HG03571 (cell line): ENCODE measurements at regions not wholly inside any gene's neighbourhood (a gene's known extent, or its start where the extent isn't known, plus 50 kb on each side); places are given as distances from the start of the nearest gene placed in this dataset.

Source experiments
- ATAC-seq: cut with Tn5 transposase; IDR thresholded peaks from one replicate; pipeline ENCODE4 v1.9.1; 2021; ENCODE audit not compliant: unreplicated experiment

GRCh38 chr6:87909849-87910248 is 137.8 kb upstream of the SPACA1 start:
- ATAC-seq = no peak

DNA sequence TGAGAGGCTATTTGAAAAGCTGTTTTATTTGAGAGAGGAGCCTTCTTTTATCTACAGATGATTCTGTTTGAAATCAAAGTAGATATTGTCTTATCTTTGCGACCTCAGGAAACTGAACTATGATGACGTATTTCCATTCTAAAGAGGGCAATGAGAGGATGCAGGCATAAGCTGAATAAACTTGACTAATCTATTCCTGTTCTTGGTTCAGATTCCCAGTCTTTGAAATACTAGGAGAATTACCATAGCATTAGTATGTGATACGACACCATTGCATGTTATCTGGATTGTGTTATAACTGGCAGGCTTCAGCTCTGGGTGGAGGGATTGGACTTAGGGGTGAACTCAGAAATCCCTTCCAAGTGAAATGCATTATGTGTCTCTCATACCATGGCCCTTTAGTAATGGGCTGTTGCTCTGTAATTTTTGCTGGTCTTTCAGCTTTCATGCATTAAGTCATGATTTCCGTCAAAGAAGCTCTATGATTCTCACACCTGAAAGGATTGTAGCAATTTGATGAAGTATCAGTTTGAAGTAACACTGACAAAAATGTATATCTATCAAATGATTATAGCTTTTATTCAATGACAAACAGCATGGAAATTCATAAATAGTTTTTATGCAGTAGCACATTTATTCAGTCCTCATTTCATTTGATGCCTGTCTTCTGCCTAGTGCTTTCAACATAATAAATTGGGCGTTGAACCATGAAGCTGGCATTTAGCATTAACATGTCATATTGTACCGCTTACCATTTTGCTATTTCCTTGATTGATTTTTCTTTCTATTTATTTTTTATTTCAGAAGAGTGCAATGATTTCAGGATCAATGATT is 138.4 kb upstream of the SPACA1 start:
- no peak for ATAC-seq

GRCh38 chr6:87907521-87907920 is 140.1 kb upstream of the SPACA1 start:
- ATAC-seq = peak; percentile 38

- peak; percentile 81 for ATAC-seq
Measured at GRCh38 chr6:87905101-87905641, 142.5 kb upstream of the SPACA1 start.

DNA sequence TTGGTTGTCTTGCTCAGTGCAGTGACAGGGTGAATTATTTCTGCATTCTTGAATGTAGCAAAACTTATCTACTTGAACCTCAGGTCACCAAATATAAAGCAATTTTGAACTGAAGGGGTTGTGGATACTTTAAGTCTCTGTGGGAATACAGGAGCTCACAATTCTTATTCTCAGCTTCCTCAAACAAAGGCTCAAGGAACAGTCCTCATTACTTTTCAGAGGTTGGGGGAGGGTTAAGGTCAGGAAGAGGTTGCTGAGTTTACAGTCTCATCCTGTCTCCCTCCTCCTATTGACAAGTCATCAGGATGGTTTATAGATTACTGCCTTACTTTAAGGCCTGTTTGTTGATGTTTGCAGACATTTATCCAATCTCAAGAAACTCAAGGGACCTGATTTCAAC is 143.6 kb upstream of the SPACA1 start:
- ATAC-seq = no peak

DNA sequence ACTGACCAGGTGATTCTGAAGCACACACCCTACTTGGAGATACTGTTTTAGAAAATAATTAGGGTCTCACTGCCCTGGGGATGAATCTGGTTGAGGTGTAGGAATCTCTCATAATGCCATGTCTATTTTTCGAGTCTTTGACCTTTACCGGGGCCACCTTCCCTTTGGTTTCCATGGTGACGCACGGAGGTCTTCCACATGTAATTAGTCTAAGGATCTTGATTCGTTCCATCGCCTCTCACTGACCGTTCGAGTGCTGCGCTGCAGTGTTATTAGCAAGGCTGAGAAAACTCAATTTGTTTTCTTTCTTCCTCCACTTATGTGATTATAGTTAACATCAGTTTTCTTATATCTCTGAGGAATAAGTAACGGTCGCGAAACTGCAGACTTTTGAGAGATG is 144.3 kb upstream of the SPACA1 start:
- no peak for ATAC-seq

- ATAC-seq = no peak
Measured at GRCh38 chr6:87902383-87902782, 145.3 kb upstream of the SPACA1 start.

GRCh38 chr6:87901613-87902012 is 146.0 kb upstream of the SPACA1 start:
- ATAC-seq = no peak

- ATAC-seq = no peak
Measured at GRCh38 chr6:87900160-87900698, 147.4 kb upstream of the SPACA1 start.

- ATAC-seq = no peak
Measured at GRCh38 chr6:87899499-87900147, 148.0 kb upstream of the SPACA1 start.

DNA sequence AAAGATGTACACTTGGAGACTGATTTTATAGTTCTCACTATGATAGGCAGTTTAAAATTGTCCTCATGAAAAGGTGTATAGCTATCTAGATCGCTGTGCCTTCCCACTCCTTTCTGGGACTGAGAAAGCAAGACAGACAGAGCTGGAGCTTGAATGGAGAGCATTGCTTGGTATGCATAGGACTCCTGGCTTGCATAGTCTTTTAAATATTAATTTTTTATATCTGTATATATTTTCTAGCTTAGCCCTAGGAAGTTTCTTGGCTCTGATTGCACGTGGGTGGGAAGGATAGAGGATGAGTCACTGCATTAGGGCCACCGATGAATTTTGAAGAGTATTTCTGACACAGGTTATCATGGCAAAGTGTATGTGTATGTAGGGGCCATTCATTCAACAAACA is 150.0 kb upstream of the SPACA1 start:
- ATAC-seq = no peak

- no peak for ATAC-seq
Measured at GRCh38 chr6:87897013-87897412, 150.6 kb upstream of the SPACA1 start.

DNA sequence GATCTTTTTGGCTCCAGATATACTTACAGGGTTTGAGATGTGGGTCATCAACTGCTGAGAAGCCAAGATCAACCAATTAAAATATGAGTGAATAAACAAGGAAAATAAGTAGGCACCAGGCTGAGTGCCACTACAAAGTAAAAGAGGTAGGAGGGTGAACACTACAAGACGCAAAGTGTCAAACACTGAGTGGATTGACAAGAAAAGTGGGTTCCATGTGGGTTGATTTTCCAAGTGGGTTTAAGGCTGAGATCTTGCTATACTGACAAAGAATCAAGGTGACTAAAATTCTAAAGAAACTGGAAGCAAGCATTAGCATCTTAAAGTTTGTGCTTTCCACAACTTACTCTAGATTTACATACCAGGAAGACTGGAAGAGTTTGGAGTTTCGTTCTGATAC is 160.4 kb upstream of the SPACA1 start:
- no peak for ATAC-seq

- no peak for ATAC-seq
Measured at GRCh38 chr6:87884203-87884602, 163.4 kb upstream of the SPACA1 start.

DNA sequence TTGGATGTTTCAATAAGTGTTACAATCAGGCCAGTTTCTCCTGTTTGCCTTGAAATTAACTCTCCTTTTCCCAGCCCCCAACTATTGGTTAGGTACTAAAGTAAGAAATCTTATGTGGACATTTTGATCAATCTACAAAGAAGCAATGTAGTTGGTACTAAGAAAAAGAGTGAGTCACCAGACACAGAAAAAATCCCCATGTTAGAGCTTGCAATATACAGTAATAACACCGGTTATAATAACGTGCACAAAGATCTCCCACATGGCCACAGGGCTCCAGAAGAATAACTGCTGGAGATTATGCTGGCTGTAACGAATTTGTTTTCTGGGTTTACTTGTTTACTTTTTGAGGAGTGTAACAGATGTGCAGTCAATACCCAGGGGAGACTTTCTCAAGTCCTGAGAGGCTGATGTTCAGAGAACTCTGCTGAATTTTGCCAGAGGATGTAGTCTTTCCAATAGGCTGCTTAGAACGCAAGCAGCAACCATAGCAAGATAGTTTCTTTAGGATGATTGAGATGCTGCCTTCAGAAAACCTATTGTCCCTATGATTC is 166.2 kb upstream of the SPACA1 start:
- ATAC-seq = no peak

DNA sequence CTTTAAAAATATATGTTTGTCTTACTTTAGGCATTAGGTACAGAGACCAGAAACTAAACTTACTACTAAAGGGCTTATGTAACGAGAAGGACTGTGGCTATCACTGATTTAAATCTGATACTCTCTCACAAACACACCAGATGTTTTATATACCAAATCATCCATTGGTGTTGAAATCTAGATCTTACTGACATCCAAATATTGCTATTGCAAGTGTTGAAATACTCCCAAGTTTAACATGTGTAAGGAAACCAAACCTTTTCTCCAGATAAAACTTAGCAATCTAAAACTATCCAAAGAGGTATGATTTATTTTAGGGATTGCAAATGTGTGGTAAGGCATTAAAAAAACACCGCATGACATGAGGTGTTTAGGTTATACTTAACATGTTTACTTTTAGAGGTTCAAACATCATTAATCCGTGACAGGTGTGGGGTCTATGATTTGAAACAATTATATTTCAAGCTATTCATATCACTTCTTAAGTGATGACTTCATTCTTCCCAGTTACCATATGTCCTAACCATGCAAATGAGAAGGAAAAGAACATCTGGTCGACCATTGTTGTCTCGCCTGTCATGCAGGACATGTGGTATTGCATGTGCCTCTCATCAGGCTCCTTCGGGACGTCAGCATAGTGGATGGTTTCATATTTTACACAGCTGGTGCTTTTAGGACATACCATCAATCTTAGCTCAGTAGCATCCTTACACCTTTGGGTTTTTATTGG is 168.3 kb upstream of the SPACA1 start:
- ATAC-seq = no peak

DNA sequence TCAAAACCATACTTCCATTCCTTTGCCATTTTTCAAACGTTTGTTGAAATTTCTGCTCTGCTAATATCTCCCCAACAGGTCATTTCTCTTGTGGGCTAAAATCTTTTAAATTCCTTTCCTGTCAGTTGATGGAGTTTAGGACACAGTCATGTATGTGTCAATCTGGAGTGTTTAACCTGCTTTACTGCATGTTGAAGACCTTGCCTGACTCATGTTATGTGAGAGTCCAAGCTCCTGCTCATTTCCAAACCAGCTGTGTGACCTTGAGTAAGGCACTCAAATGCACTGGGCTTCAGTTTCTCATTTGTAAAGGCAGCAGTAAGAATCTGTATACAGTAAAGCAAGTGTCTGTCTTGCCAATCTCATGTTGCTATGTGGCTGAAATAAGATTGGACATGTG is 171.9 kb upstream of the SPACA1 start:
- ATAC-seq = no peak

DNA sequence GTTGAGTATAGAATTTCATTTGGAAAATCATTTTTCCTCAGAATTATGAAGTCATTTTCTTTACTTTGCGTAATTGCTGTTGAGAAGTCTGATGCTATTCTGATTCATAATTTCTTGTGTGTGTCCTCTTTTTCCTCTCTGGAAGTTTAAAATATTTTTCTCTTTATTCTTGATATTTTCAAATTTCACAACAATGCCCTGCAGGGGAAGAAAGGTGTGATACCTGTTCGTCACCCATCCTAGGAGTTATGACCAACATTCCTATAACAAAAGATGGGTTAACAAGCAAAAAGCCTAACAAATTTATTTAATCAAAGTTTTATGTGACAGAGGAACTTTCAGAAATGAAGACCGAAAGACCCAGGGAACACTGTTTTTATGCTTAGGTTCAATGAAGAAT is 171.5 kb upstream of the AKIRIN2 start:
- no peak for ATAC-seq

- ATAC-seq = no peak
Measured at GRCh38 chr6:87870556-87870955, 168.5 kb upstream of the AKIRIN2 start.

DNA sequence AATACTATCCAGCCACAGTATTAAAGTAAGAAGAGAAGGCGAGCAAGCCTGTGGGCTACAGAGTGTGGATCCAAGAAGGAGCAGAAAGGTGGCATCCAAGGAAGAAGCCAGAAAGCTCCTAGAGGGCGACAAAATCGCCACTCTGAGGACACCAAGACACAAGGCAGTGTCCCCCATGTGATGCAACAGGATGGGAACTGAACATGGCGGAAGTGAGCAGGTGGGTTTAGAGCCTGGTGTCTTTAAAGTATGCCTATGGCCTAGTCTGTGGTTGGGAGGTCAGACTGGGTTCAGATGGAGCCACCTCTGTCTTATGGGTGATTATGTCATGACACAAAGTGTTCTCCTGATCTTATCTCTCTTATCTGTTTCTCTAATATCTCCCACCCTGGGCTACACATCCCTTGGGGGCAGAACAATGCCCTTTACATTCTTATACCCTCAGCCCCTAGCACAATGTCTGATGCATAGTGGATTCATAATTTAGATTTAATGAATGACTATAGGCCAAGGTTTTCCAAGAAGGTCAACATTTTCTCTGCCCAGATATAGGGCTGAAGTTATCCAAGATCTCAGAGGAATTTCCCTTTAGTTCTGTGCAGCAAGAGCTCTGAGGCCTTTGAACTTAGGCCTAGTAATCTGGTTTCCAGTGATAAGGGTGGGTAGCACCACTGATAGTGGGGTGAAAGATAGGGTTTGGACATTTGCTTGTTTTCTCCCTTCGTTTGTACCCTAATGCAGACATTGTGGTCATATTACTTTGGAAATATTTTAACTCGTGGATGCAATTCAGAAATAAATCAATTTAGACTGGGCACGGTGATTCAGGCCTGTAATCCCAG is 167.3 kb upstream of the AKIRIN2 start:
- no peak for ATAC-seq
